KMS-11 (cell line): ENCODE measurements at regions not wholly inside any gene's neighbourhood (a gene's known extent, or its start where the extent isn't known, plus 50 kb on each side); places are given as distances from the start of the nearest gene placed in this dataset.

Experiments
- H2AFZ ChIP-seq: fragments of 200-600 bp; sonication (generic); 2 replicates; pipeline ENCODE4 v1.6.1; 2016; ENCODE audit warnings: antibody characterized with exemption, mixed run types, low read depth
- H3K27ac ChIP-seq: fragments of 200-600 bp; sonication (generic); 2 replicates; pipeline ENCODE4 v1.6.1; 2016; ENCODE audit warnings: mild to moderate bottlenecking, mixed run types
- H3K27me3 ChIP-seq: fragments of 200-600 bp; sonication (generic); 2 replicates; pipeline ENCODE4 v1.6.1; 2017; ENCODE audit warnings: mild to moderate bottlenecking, low read depth, mixed run types, moderate library complexity; ENCODE audit not compliant: insufficient read depth
- H3K36me3 ChIP-seq: fragments of 200-600 bp; sonication (generic); 2 replicates; pipeline ENCODE4 v1.6.1; 2017; ENCODE audit warnings: mild to moderate bottlenecking, mixed run types; ENCODE audit not compliant: insufficient read depth
- H3K4me1 ChIP-seq: fragments of 200-600 bp; sonication (generic); 2 replicates; pipeline ENCODE4 v1.6.1; 2016; ENCODE audit warnings: mild to moderate bottlenecking, low read depth, mixed run types; ENCODE audit not compliant: poor library complexity, severe bottlenecking
- H3K4me2 ChIP-seq: fragments of 200-600 bp; sonication (generic); 2 replicates; pipeline ENCODE4 v1.7.0; 2016; ENCODE audit warnings: mild to moderate bottlenecking, mixed run types
- H3K4me3 ChIP-seq: fragments of 200-600 bp; sonication (generic); IDR thresholded peaks from 2 replicates; pipeline ENCODE4 v1.6.1; 2017; ENCODE audit warnings: low read depth, low read length, mixed read lengths; ENCODE audit not compliant: insufficient read depth
- H3K79me2 ChIP-seq: fragments of 200-600 bp; sonication (generic); 2 replicates; pipeline ENCODE4 v1.6.1; 2016; ENCODE audit warnings: low read depth, mixed run types; ENCODE audit not compliant: insufficient read depth
- H3K9ac ChIP-seq: fragments of 200-600 bp; sonication (generic); 2 replicates; pipeline ENCODE4 v1.6.1; 2016; ENCODE audit warnings: mild to moderate bottlenecking, mixed run types
- H4K20me1 ChIP-seq: fragments of 200-600 bp; sonication (generic); 2 replicates; pipeline ENCODE4 v1.6.1; 2016; ENCODE audit warnings: mild to moderate bottlenecking, mixed run types; ENCODE audit not compliant: insufficient read depth
- CTCF ChIP-seq: fragments of 200-600 bp; sonication (generic); conservative IDR thresholded peaks from 2 replicates; pipeline ENCODE4 v1.6.1; 2017; ENCODE audit warnings: low read depth, mild to moderate bottlenecking, antibody characterized with exemption, low read length, moderate library complexity, mixed read lengths

DNA sequence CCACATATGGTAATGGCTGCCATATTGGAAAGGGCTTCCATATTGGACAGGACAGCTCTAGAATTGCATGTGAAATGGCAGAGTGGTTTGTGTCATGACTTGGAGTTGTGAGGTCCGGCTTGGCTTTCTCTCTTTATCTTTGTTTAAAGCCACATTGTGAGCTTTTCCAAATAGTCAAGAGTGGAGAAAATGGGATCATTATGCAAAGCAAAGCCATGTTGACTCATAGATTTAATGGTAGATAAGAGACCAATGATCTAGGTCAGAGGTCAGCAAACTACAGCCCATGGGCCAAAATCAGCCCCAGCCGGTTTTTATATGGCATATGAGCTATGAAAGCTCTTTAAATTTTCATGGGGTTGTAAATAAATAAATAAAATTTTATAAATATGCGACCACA, 449.1 kb downstream of the BCL11B start:
- Histone ChIP-seq H3K79me2 (no peaks in the 10 kb centered on the region), H4K20me1 (no peaks in the 10 kb centered on the region), H3K27me3 (no peaks in the 10 kb centered on the region), H3K4me2 (no peak overlapping the region), H3K27ac (no peak overlapping the region), H2AFZ (no peak overlapping the region), H3K4me3 (no peak overlapping the region), H3K4me1 (no peaks in the 10 kb centered on the region), H3K9ac (no peak overlapping the region), H3K36me3 (no peaks in the 10 kb centered on the region)
- no peak for TF ChIP-seq CTCF

DNA sequence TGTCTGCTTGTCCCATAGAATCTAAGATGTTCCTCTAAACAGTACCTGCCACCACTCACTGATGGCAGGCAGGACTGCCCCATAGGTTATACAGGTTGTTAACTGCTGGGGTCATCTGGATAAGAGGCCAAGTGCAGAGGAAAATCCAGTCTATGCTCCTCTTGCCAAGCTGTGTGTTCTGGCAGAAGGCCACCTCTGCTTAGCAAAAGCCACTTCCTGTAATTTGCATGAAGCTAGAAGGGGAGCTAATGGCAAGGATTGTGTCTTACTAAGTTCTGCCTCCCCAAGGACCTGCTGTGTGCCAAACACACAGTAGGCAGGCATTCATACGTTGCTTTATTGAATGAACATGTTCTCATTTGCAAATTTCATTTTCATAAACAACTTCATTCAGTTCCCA, 445.4 kb downstream of the BCL11B start:
- Histone ChIP-seq H2AFZ (no peak overlapping the region), H3K27me3 (no peaks in the 10 kb centered on the region), H3K9ac (no peak overlapping the region), H3K4me1 (no peaks in the 10 kb centered on the region), H3K79me2 (no peaks in the 10 kb centered on the region), H3K4me2 (no peak overlapping the region), H3K36me3 (no peaks in the 10 kb centered on the region), H3K27ac (no peak overlapping the region), H3K4me3 (no peak overlapping the region), H4K20me1 (no peaks in the 10 kb centered on the region)
- no peak for TF ChIP-seq CTCF

DNA sequence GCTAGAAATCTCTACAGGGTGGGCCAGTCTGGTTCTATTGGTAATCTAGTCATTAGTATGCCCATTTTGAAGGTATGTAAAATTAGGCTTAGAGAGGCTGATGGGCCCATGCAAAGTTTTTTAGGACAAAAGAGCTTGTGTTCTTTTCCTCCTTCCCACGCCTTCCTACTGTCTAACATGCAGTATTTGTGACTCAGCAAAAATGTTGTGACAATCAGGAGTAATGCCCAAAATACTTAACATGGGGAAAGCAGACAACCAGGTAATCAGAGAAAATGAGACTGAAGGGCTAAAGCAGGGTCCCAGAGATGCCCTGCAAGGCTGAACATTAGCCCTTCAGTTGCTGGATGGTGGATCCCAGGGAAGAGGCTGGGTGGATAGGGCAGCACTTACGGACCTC, 437.9 kb downstream of the BCL11B start:
- H3K36me3 ChIP-seq = no peaks in the 10 kb centered on the region
- H3K27ac ChIP-seq = no peak overlapping the region
- no peak overlapping the region for H3K4me2 ChIP-seq
- H3K4me1 ChIP-seq = no peaks in the 10 kb centered on the region
- H4K20me1 ChIP-seq = no peaks in the 10 kb centered on the region
- no peaks in the 10 kb centered on the region for H3K79me2 ChIP-seq
- H2AFZ ChIP-seq = no peak overlapping the region
- TF ChIP-seq CTCF = no peak
- H3K9ac ChIP-seq = no peak overlapping the region
- no peaks in the 10 kb centered on the region for H3K27me3 ChIP-seq
- no peak overlapping the region for H3K4me3 ChIP-seq

- Histone ChIP-seq H3K27ac (no peak overlapping the region), H3K27me3 (no peaks in the 10 kb centered on the region), H2AFZ (no peak overlapping the region), H3K4me1 (no peaks in the 10 kb centered on the region), H3K36me3 (no peaks in the 10 kb centered on the region), H3K4me3 (no peak overlapping the region), H3K4me2 (no peak overlapping the region), H3K79me2 (no peaks in the 10 kb centered on the region), H4K20me1 (no peaks in the 10 kb centered on the region), H3K9ac (no peak overlapping the region)
- TF ChIP-seq CTCF = no peak
These were observed 436.8 kb downstream of the BCL11B start for GRCh38 chr14:98835051-98835824.
